Spleen (tissue), 7 donors: ENCODE measurements at regions not wholly inside any gene's neighbourhood (a gene's known extent, or its start where the extent isn't known, plus 50 kb on each side); places are given as distances from the start of the nearest gene placed in this dataset.

Source experiments
- CTCF ChIP-seq, 11 experiments: fragments of 200-600 bp in 7 of 11; fragments of 450-650 bp in 4 of 11; sonication (generic) in 4 of 11; IDR thresholded peaks in 8 of 11; conservative IDR thresholded peaks in 3 of 11; 1 replicate in 7 of 11; 2 replicates in 4 of 11; pipeline versions ENCODE4 v1.4.0 to v1.8.0; 2016 to 2021; ENCODE audit warnings: antibody characterized with exemption in 11 of 11, inconsistent platforms in 4 of 11, mild to moderate bottlenecking in 1 of 11
- POLR2A ChIP-seq, 3 donors: fragments of 450-650 bp; IDR thresholded peaks; one replicate each; pipeline ENCODE4 v1.5.1; 2017; ENCODE audit warnings: antibody characterized with exemption in 3 of 3, mild to moderate bottlenecking in 1 of 3
- donor health status: DM: no; HTN: no; CAD: no; lungs with moderate emphysema.
- donor health status: DM: no; HTN: no; CAD: no.
- donor health status: DM: no; HTN: no; CAD: no.

GRCh38 chr6:165827190-165827518 lies 164.1 kb upstream of the PDE10A start:
- TF ChIP-seq POLR2A (IDR thresholded peaks at IDR 0.05) (no peak), CTCF (IDR thresholded peaks at IDR 0.05 in 8 of 11, conservative IDR thresholded peaks at IDR 0.05 in 3 of 11) (no peak)
